GM21515 (cell line): ENCODE measurements at regions not wholly inside any gene's neighbourhood (a gene's known extent, or its start where the extent isn't known, plus 50 kb on each side); places are given as distances from the start of the nearest gene placed in this dataset.
"Not testable (repeated sequence)": the region's sequence is repeated elsewhere in the genome, so short reads cannot be mapped to it uniquely, and the experiment has no call there.

ENCODE experiments used
- ATAC-seq: cut with Tn5 transposase; IDR thresholded peaks from one replicate; pipeline ENCODE4 v1.9.1; 2021; ENCODE audit not compliant: unreplicated experiment

DNA sequence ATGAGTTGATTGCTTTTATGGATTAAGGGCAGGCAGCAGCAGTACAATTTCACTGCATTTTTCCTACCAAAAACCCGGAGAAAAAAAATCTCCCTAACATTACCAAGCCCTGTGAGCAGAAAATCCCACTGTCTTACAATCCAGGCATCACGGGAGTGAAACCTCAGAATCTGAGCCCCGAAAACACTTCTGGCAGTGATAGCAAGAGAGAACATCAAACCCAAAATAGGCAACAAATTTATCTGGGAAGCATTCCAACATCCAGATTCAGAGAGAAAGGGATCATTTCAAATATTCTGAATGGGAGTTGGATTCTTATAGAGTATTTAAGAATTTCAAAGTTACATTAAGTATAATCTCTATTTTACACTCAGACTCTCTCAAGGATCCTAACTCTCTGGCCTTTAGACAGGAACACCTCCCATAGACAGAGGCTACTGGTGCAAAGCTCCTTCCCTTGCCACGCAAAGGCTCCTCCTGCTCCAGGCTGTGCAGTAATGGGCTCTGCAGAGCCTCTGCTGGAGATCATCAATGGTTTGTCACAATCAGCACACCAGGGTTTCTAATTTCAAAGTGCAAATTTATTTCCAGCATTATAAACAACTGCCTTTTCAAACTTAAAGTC lies 256.9 kb downstream of the PARM1 start:
- no peak for ATAC-seq

DNA sequence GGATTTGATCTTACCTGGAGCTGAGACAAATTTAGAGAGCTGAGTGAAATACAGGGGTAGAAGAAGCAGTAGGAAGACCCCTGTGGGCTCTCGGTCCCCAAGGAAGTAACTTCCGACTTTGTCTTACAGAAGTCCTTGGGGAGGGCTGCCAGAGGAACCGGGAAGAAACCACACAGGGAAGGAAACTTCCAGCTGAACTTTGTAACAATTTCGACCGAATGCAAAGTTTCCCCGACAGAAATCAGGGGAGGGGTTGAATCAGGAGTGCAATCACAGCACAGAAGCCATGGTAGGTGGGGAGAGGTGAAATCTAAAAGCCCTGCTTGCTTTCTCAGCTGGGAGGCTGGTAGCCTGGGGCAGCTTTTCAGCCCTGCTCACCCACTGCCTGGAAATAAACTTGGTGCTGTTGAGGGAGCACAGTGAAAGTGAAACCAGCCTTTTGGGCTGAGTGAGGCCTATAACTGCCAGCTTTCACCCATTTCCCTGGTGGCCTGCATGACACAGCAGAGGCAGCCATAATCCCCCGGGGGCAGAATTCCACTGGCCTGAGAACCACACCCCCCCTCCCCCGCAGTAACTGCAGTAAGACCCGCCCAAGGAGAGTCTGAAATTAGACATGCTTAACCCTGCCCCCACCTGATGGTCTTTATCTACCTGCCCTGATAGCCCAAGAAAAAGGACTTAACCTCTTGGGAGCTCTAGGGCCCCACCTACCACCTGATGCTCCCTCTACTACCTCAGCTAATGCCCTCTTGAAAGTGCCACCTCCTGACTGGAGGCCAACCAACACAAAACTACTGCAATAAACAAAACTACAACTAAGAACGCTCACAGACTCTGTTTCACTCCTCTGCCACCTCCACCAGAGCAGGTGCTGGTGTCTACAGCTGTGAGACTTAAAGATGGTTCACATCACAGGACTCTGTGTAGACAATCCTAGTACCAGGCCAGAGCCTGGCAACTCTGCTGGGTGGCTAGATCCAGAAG lies 248.2 kb downstream of the PARM1 start:
- peak; percentile 96 for ATAC-seq

DNA sequence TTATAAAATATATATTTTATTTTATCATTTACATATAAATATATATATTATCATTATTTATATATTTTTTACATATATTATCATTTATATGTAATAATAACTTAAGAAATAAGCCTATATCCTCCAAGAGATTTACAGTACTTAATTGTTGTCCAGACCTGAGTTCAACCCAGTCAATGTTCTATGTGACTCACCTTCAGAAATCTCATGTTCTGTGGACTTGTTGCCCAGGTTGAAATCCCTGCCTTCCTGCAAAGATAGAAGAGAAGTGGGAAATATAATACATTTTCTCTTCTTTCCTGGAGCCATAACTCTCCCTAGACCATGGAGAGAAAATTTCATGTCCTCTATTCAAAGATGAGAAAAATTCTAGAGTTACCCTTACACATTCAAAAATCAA lies 247.3 kb downstream of the PARM1 start:
- ATAC-seq = no peak

DNA sequence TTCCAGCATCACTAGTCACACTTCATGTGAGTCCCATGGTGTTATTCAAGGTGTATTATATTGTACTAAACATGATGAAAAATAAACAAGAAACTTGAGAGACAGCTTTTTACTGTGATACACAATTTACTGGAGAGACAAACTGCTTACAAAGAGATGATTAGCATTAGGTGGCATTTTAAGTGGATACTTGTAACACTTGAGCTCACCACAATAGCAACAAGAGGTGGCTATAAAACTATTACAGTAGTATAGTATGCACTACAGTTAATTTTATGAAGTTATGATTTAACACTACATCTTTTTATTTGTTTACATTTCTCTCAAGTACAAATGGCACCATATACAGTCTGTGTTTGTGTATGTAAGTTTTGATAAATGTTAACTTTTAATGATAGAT lies 246.6 kb downstream of the PARM1 start:
- no peak for ATAC-seq

DNA sequence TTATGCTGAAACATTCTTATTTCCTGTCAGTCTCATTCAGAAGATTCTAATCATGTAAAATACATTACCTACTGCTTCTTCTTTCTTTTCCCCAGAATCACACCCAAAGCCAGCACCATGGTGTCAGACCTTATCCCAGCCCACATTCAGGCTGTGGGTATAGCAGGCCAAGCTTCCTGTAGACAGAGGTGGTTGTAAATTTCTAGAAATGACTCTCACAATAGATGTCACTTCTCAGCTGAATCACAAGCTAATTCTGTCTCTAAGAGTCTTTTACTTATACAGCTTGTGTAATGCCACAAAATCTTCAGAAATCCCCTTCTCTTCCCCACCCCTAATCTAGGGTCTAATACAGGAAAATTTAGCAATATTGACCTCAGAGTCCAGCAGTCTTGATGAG lies 239.6 kb downstream of the PARM1 start:
- ATAC-seq = peak; percentile 88

DNA sequence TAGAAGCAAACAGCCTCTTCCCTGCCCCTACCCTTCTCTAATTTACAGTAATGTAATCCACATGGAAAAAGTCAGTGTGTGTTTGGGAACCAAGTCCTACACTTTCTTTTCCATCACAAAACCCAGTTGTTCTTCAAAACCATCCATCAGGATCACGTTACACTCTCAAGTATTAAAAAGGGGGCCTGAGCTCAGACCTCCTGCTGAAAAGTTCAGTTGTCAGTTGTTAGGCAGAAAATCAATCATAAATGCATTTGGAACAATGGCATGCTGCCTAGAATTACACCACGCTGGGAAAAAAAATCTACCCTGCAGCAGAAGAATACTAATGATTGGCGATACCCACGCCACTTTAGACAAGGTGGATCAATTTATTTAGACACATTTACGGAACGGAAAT lies 236.5 kb downstream of the PARM1 start:
- no peak for ATAC-seq

DNA sequence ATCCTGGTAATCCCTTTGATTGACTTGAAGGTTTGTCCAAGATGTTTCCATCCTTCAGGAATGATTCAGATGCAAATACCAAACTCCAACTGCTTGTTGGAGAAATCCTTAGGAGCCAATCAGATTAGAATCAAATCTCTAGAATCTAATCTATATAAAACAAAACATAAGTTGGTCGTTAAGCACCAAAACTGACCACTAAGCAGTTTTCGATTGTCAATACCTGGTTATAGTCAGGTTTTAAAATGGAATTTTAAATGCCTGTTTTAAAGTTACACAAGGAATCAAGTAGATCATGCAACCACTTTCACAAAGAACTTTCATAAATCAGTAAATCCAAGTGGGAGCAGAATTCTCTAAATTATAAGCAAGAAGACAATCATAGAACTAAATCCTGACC lies 236.1 kb downstream of the PARM1 start:
- no peak for ATAC-seq

DNA sequence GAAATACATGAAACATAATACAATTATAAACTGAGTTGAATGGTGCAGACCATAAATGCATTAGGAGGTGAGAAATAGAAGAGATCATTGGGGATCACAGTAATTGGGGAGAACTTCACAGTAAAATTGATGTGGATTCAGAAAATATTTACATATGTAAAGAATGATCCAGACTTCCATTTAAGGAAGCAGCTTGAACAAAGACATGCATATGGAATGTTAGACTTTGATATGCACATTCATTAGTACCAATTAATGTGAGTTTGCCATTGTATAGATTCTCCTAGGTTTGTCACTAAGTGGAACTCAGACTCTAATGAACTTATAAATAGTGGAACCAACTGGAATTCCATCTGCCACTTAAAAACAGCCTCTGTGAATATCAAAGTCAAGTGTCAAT lies 235.6 kb downstream of the PARM1 start:
- ATAC-seq = no peak

DNA sequence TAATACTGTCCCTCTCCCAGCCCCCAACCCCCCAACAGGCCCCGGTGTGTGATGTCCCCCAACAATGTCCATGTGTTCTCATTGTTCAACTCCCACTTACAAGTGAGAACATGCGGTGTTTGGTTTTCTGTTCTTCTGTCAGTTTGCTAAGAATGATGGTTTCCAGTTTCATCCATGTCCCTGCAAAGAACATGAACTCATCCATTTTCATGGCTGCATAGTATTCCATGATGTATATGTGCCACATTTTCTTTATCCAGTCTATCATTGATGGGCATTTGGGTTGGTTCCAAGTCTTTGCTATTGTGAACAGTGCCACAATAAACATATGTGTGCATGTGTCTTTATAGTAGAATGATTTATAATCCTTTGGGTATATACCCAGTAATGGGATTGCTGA lies 232.2 kb downstream of the PARM1 start:
- not testable (repeated sequence) for ATAC-seq

DNA sequence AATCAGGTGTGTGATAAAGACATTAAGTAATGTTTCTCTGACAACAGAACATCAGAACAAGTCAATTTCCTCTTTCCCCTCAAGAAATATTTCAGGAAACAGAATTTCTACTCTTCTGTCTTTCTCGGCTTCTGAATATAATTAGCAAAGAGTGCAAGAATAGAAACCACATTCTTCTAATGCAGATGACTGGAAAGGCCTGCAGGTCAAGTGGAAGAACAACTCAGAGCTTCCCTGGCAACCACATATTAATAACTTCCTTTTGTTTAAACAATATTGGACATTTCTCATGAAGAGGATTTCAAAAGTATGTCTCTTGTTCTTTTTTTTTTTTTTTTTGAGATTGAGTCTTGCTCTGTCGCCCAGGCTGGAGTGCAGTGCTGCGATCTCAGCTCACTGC lies 225.5 kb downstream of the PARM1 start:
- no peak for ATAC-seq

DNA sequence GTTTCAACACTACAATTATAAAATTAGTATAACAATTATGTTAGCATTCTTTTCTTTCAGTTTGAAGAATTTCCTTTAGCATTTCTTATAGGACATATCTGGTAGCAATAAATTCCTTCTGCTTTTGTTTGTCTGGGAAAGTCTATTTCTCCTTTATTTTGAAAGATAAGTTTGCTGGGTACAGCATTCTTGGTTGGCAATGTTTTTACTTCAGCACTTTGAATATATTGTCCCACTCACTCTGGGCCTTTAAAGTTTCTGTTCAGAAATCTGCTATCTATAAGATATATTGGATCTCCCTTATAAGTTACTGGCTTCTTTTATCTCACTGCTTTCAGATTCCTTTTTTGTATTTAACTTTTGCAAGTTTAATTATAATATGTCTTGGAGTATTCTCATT lies 222.1 kb downstream of the PARM1 start:
- no peak for ATAC-seq

DNA sequence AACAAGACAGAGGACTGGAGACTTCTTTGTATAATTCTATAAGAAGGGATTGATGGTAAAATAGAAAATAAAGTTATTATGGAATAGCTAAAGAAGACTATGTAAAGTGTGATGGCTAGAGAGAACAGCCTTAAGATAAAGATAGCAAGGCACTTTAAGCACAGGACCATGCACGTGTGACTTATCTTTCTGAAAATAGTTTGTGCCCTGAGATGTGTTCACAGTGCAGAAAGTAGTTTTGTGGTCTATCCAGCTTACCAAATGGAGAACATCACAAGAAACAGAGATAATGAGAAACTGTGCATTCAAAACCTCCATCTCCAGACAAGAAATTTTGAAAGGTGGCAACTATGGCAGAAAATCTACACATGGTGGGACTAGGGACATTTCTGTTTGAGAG lies 213.3 kb downstream of the PARM1 start:
- ATAC-seq = no peak

DNA sequence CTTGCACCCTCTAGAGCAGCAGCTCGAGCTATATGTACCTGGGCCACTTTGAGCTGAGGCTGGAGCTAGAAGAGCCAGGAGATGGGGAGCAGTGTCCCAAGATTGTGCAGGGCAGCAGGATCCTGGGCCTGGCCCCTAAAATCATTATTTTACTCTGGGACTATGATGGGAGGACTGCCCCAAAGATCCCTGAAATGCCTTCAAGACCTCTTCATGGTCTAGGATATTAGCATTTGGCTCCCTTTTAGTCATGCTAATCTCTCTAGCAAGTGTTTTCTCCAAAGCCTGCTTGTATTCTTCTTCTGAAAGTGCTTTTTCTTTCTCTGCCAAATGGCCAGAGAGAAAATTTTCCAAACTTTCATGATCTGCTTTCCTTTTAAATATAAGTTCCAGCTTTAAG lies 211.6 kb downstream of the PARM1 start:
- ATAC-seq = no peak

DNA sequence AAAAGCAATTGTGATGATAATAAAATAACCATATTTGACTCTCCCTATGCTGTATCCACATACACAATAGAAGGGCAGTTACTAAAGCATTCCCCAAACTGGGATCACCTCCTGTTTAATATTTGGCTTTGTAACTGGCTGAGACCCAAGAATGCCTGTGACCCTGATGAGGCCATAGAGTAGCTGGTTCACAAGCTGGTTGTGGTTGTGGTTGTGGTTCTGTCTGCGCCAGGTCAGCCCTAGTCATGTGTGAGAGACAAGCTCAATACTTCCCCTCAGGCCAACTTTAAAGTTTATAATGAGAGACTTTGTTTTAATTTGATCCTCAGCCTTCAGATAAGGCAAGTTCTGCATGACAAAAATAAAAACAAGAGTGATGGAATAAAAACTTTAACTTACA lies 209.9 kb downstream of the PARM1 start:
- ATAC-seq = no peak

DNA sequence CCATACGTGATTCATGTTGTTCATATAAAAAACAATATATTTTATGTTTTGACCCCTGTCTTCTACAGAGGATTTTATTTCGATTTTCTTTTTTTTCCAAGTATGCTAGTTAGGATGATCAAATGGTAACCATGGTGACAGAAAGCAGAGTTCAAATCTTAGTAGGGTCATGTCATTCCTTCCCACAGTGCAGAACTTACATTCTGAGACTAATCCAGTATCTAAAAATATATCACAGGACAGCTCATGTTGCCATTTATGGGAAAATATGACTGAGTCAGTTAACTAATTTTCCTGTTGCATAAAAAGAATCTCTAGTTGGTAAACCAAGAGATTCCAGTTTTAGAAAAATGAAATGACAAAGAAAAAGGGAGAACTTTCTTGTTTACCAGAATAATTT lies 209.5 kb downstream of the PARM1 start:
- ATAC-seq = no peak

DNA sequence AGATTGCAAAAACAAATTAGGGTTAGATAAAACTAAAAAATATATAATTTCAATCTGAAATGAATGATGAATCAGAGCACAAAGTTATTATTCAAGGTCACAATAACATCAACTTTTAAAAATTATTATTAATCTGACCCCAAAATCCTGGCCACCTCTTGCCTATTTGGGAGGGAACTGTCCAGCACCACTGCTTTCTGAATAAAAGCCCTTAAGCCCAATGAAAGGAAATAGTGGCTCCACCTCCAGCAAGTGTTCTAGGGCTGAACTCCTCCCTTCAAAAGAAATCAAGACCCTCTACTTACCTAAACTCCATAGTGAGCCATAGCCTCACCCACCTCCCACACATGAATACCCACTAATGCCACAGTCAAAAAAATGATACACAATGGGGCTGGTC lies 208.2 kb downstream of the PARM1 start:
- ATAC-seq = no peak

DNA sequence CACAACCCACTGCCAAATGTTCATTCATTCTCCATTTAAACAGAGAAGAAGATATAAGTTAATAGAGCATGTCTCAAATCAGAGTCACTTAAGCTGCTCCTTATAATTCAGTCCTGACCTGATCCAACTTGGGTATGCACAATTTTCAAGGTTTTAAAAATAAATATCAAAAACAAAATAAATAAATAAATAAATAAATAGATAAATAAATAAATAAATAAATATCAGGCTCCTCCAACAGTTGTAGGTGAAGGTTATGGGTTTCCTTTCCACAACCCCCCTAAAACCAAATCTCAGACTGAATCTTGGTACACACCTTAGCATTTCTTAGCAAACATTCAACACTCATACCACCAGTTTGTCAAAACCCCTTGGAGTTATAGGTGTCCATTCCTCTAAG lies 204.4 kb downstream of the PARM1 start:
- no peak for ATAC-seq

DNA sequence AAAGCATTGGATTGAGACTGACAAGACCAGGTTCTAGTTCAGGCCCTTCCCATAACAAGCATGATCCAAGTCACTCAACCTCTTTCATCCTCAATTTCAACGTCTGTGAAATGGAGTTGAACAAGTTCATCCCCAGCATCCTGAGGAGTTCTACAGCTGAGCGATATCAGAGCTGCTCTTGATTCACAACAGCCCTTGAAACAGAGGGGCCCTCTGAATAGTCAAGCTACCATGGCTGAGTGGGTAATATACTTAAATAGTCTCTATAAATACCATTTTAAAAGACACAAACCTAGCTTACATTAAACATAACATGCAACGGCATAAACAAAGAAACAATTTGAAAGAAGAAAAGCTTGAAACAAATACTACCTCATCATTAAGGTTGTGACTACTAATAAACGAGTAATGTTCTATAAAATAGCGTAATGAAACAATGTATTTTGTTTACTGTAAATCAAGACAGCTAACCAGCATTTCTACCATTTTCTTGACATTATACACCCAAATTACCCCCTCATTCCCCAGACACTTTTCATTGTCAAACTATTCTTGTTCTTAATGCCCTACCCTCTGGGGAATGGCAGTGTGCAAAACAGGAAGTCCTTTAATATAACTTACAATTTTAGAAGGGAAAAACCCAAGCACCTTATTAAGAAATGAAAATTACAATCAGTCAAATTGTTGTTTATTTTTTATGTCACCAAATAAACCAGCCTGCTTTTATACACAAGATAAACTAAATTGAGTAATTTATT lies 202.3 kb downstream of the PARM1 start:
- no peak for ATAC-seq

DNA sequence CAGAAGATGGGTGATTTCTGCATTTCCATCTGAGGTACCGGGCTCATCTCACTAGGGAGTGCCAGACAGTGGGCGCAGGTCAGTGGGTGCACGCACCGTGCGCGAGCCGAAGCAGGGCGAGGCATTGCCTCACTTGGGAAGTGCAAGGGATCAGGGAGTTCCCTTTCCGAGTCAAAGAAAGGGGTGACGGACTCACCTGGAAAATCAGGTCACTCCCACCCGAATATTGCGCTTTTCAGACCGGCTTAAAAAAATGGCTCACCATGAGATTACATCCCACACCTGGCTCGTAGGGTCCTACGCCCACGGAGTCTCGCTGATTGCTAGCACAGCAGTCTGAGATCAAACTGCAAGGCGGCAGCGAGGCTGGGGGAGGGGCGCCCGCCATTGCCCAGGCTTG lies 194.0 kb downstream of the PARM1 start:
- not testable (repeated sequence) for ATAC-seq

DNA sequence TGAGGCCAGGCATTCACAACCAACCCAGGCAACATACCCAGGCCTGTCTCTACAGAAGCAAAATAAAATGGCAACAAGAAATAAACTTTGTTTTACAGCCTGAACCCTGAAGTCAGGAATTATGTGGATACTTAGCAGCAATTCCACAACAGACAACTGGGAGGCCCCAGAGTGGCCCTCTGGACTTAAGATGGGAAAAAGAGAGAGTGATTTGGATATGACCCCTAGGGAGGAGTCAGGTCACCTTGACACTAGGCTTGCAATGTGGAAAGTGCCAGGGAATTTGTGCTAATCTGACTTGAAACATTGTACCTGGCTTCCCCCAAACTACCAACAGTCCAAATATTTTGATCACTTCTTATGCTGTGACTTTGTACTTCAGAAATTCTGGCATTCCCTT lies 193.1 kb downstream of the PARM1 start:
- no peak for ATAC-seq

DNA sequence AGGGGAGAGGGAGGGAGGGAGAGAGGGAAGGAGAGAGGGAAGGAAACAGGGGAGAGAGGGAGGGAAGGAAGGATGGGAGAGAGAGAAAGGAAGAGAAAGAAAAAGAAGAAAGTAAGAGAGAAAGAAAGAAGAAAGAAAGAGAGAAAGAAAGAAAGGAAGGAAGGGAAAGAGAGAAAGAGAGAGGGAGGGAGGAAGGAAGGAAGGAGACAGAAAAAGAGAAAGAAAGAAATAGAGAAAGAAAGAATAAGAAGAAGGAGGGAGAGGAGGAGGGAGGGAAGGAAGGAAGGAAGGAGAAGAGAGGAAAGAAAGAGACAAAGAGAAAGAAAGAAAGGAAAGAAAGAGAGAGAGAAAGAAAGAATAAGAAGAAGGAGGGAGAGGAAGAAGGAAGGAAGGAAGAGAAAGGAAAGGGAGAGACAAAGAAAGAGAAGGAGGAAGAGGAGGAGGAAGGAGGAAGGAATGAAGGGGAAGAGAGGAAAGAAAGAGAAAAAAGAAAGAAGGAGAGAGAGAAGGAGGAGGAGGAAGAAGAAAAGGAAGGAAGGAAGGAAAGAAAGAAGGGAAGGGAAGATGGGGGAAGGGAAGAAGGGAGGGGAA lies 189.6 kb downstream of the PARM1 start:
- no peak for ATAC-seq
